Stimulated activated CD8-positive, alpha-beta memory T cell treated with anti-CD3 and anti-CD28 coated beads, Interleukin-2, amount 100 ng/mL, for 48 hours (primary cell): ENCODE measurements at regions not wholly inside any gene's neighbourhood (a gene's known extent, or its start where the extent isn't known, plus 50 kb on each side); places are given as distances from the start of the nearest gene placed in this dataset.
A peak's percentile ranks its signal among the peaks of the same experiment; 100 is the strongest.

Source experiments
- DNase-seq, 2 donors: peaks; one replicate each; pipeline ENCODE4 v3.0.0-alpha.2; 2020; ENCODE audit warnings: low read depth in 2 of 2

DNA sequence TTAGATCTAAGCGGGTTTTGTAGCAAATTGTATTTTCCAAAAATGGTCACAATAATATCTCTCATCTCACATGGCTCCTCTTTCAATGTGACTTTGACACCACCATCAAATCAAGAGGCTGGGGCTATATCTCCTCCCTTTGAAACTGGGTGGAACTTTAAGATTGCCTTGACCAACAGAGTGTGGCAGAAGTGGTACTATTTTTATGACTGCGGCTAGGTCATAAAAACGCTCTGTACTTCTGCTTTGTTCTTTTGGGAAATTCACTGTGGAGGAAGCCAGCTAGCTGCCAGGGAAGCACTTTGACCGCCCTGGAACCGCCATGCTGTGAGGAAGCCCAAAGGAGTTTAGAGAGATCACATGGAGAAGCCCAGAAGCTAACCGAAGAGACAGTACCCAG, 50.7 kb upstream of the ACOT11 start:
- DNase-seq: no peak

DNA sequence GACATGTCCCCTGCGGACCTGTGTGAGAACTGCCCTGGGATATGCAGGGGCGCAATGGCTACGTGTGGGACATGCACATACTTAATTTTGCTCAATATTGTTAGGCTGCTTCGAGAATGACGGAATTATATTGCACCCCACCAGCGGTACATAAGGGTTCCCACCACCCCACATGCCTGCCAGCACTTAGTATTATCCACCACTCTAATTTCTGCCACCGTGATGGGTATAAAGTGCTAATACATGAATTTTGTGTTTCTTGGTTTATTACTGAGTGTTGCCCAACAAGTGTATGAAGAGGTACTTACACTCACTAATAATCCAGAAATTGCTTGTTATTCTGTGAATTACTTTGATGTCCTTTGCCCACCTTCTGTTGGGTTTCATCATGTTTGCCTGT, 52.1 kb upstream of the ACOT11 start:
- DNase-seq: no peak

DNA sequence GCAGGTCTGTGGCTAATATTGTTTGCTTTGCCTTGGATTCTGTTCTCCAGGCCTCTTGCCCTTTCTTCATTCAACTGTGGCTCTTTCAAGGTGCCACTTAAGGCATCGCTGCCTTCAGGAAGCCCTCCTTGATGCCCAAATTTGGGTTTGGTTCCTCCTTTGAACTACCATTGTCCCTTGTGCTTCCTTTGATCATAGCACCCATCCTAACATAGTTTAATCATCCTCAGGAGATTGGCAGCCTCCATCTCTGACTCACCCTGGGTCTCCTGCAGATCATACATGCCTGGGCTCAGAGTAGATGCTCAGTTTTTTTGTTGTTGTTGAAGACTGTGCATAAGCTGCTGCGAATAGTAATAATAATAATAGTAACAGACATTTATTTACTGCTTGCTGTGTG, 54.4 kb upstream of the ACOT11 start:
- DNase-seq: no peak

DNA sequence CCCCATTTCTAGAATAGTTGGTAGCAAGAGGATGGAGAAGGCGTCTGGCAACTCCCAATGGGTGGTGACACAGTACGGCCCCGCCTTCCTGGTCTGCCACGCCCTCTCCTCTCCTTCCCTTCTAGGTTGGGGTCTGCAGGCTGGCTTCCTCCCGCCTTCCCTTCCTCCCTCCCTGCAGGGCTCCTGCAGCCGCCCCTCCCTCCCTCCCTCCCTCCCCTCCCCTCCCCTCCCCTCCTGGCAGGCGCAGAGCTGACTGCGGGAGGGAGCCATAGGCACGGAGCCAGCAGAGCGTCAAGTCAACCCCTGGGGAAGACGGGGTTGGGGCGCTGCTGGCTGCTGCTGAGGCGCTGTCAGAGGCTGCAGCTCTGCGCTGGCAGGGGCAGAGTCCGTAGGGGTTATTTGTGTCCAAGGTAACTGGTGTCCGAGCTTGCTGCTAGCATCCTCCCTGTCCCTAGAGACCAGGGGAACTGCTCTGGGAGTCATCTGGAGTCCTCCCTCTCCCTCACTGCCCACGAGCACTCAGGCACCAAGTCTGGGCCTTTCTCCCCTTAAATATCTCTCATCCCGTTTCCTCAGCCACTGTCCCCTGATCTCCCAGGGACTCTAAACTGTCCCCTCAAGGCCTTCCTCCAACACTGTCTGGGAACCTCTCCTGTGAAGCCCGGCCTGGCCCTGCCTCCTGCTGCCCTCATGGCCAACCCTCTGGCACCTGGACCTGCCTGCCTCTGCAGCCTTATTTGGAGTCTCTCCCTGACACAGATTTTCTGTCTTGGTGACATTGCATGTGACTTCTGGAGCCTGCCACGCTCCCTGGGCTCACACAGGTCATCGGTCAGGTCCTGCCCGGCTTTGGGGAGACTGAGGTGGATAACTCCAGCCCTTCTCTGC, 57.4 kb upstream of the ACOT11 start:
- DNase-seq: no peak

DNA sequence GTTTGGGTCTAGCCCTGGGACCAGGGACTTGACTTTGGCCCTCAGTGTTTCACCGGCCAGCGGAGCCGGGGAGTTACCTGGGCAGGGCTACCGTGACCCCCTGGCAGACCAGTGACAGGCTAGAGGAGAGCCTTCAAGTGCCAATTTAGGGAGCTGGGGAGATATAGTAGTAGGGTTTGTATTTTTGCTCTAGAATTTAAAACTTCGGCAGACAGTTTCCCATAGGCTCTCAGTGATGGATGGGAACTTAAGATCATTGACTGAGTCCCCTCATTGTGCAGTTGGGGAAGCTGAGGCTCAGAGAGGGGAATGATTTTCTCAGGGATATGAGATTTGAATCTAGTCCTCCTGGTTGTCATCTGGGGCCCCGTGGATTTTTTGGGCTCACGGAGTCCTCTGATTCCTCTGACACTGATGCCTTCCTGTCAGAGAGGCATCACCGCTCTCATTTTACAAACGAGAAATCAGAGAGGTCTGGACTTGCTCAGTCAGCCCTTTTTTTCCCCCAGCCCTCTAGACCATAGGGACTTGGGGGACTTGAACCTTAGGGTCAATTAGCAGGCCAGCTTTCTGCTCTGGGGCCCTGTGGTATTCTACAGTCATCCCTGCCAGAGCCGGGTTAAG, 58.3 kb upstream of the ACOT11 start:
- DNase-seq: no peak

DNA sequence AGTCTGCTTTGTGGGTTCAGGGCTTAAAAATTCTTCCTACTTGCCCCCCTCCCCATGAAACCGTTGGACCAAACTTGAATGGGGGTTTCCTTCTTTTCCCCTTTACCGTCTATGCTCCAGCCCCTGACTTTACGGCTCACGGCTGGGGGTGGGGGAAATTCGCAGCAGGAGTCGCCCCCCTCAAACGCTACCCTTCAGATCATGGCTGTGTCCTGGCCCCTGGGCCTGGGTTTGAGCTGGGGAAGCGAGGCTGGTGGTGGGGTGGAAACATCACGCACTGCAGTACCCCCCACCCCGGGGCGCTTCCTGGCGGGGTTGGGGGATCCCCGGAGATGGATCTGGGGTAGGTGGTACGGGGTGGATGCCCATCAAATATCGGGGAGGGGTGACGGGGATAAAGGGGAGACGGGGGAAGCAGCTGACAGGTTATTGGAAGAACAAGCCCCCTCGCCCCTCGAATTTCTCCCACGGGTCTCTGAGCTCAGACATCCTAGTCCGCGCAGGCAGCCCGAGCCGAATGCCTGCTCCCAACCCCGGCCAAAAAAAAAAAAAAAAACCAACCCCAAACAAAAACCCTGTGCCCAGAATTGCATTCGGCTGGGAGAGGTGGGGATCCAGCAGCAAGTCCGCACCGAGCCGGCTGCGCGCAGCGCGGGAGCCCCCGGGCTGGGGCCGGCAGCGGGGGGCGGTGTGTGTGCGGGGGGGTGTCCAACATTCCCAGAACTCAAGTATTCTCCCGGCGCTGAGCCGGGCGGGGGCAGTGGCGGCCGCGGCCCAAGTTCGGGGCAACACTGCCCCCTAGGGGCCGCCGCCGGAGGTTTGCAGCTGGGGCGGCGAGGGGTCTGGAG, 59.0 kb upstream of the ACOT11 start:
- DNase-seq: peak; percentile 57 to 58

DNA sequence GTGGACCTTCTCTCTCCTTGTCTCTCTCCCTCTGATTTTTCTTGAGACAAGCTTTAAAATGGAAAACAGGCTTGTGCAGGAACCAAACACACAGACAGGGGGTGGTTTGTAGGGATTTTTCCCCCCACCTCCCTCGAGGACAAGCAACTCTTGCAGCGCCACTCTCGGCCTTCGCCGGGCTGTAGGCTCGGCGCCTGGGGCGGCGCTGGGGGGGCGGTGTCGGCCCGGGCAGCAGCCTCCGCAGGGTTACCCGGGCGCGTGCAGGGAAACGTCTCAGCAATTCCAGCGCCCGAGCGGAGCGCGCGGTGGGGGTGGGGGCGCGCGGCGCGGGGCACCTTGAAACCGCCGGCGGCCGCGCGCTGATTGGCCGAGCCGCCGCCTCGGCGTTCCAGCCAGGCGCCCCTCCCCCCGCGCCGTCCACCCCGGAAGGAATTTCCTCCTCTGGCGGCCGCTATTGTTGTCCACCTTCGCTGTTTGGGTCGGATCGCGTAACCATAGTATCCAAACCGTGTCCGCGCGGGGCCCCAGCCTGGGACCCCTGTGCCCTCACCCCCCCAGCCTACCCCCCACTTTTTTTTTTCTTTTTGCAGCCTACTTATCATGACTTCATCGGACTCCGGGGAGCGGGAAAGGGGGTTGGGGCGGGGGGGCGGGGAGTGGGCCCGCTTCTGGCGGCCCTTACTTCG, 59.8 kb upstream of the ACOT11 start:
- peak; percentile 64 to 72 for DNase-seq

DNA sequence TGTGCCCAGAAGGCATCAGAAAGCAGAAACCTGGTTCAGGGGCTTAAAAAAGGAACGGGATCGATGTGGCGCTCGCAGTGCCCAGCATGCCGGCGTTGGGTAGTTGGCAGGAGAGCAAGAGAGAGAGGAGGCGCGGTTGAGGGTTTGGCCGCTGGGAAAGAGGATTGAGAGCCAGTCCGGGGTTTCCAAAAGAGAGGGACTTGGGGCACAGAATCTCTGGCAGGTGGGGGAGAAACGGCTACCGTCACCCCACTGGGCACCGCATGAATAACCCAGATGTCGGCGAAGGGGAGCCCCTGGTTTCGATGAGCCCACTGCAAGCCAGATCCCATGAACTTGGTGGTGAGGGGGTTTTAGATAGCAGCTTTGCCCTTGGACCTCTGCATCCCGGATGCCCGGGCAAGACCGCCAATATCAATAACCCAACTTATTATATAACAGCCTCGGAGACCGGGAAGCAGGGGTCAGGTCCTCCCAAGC, 60.4 kb upstream of the ACOT11 start:
- DNase-seq: no peak

DNA sequence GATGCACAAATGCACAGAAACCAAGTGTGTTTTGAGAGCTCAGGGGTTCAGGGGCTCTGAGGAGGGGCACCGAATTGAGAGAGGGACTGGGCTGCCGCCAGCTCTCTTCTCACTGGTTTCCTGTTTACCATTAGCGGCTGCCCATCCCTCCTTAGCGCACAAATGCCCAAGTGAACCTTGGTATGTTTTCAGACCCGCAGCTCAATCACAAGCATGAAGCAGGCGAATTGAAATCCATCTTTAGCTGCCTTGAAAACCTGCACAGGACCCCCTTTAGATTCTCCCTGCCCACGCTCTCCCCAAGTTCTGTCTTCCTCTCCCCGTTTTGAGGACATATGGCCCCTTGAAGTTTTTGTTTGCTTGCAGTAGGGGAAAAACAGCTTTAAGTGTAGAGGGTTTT, 61.1 kb upstream of the ACOT11 start:
- no peak for DNase-seq

DNA sequence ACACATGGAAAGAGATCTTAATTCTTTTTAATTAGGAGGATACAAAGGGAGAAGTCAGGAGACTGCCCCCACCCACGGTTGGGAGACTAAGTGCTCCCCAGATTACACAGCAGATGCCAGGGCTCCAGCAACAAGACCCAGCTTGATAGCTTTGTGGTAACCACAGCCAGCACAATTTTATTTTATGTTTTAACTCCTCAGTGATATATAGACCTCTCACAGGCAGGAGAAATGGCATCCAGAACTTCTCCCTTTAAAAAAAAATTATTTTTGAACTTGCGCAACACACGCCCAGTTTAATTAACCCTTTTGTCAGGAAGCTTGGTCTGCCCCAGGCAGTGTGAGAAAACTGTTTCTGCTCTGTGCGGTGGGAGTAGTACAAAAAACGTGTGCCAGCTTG, 62.6 kb upstream of the ACOT11 start:
- DNase-seq: no peak

DNA sequence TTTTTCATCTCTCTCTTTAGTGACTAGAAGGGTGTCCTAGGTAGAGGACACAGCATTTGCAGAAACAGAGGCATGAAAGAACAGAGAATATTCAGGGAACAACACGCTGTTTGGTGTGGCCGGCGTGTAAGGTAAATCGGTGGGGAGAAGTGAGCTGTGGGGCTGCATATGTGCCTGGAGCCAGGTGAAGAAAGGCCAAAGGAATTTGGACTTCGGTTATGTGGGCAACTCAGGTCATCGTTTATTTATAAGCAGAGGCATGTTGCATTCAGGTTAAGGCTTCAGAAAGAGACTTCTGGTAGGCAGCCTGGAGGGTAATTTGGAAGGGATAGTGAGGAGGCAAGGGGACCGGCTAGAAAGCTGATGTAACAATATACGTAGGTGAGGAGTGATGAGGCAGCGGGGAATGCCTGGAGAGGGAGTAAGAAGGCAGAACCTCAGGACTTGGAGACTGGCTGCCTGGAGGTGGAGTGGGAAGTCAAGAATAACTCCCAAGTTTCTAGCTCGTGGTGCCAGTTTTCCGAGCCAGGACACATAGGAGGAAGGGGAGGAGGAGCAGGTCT, 64.1 kb upstream of the ACOT11 start:
- DNase-seq: no peak

DNA sequence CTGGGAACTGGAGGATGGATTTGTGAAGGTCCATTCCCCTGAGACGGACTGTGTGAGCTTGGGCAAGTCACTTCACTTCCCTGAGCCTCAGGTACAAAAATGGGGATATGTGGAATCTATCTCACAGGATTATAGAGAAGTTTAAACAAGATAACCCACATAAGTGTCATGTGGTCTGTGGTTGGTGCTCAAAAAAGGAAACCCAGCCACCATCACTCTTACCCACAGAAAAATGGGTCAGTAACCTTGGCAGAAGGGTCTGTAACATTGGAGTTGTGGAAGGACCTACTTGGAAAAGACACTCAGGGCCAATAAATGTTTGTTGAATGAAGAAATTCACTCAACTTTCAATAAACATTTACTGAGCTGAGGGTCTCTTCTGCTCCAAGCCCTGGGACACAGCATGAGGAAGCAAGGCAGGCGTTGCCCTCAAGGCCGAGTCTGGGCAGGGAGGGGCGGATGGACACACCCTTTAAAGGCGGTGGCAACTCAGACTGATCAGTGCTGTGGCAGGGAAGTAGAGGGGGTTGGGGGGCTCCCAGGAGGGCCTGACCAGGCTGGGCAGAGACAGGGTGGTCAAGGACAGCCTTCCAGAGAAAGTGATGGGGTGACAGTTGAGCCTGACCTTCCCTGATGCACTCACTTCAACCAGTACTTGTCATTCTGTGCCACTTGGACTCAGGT, 66.7 kb upstream of the ACOT11 start:
- no peak for DNase-seq

DNA sequence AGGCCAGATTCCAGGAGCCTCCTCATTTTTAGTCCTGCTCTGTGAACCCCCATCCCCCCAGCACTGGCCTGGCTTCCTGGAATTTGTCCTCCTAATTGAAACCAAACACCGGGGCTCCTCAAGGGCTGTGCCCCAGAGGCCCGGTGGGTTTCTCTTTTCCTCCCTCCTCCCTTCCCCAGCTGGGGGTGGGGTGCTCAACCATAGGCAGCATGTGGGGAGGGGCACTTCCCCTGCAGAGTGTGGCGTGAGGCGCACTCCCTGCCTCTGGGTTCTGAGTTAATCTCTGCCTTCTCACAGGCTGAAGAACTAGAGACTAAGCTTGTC, 67.5 kb upstream of the ACOT11 start:
- DNase-seq: no peak

DNA sequence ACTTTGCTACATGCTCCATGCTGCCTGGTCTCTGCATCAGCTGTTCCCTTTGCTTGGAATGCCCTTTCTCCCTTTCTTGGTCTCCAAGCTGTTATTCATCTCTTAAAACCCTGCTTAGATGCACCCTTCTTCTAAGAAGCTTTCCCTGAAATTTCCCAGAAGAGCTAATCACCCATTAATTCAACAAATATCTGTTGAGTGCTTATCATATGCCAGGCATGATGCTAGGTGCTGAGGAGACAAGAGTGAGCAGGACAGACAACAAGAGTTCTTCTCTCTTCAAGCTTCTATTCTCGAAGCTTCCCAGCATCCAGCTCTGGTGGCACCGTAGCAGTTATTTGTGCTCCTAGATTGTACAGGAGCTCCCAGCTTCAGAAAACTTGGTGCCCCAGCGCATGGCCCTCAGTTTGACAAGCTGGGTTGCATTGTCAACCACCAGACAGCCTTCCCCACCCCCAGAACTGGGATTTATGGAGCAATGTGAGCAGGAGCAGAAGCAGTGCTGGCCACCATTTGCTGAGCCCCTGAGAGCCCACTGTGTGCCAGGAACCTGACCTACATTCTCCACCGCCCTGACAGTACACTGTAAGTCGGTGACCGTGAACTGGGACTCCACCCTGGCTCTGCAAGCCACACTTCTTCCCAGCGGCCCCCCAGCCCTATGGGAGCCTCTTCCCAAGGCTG, 68.0 kb upstream of the ACOT11 start:
- no peak for DNase-seq

DNA sequence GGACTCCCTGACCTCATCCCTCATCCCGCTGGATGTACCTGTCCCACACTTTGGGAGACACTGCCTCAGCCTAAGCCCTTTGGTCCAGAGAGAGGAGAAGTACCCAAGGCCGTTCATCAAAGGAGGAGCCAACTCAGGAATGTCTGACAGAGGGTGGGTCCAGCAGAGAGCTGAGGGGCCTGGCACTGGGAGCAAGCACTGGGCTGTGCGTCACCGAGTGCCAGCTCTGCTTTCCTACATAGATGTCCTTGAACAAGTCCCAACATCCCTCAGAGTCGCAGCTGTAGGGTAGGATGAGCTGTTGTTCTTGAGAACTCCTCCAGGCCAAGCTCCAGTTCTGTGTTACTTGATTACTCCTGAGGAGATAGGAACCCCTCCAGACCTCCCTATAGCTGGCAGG, 68.8 kb upstream of the ACOT11 start:
- DNase-seq: no peak

DNA sequence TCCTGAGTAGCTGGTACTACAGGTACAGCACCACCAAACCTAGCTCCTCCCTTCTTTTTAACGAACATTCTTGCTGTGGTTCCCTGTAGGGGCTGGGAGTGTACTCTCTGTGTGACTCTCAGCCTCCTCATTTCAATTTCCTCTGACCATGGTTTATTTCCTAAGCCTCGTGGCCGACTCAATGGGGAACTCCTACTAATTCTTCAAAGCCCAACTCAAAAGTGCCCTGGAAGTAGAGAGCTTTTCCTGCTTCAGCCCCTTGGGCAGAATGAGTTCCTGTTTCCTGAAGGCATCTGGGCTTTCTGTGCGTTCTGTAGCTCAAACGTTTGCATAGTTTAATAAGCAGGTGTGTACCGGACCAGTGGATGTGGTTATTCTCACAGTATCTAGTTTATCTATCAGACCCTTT, 70.9 kb upstream of the ACOT11 start:
- DNase-seq: no peak

DNA sequence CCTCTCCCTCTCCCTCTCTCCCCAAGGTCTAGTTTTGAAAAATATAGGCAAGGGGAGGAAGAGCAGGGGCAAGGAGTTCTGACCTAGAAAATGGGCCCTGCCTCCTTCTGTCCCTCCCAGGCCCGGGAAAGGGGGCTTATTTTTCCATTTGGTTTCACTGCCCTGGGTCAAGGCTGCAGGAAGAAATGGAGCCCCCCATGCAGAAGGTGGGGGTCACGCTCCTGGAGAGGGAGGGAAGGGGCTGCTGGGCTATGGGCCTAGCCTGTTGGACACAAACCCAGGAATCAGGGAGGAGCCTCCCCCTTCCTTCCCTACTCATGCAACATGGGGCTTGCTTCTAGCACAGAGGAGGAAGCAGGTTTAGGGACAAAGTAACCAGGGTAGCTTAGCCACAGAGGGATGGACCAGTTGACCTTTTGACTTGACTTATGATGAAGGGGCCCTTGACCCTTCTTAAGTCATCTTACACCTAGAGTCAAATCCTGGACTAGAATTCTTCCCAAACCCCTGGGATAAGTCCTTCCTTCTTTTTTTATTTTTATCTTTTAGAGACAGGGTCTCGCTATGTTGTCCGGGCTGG, 70.4 kb upstream of the SSBP3 start:
- no peak for DNase-seq

DNA sequence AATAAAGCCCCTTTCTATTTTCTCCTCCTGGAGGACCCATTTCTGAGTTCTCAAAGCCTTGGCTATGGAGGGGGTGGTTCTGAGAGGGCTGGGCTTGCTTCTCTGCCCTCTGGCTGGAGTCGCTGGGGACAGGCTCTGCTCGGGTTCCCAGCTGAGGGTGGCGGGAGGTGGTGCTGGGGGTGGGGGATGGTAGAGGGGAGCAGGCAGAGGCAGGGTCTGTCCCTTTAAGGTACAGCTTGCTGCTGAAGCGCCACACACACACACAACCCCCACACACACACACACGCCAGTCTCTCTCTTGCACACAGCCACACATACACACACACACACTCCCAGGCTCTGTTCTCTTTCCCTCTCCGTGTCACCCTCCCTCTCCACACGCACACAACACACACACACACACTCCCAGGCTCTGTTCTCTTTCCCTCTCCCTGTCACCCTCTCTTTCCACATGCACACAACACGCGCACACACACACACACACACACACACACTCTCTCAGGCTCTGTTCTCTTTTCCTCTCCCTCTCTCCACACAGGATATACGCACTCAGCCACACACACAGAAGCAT, 69.8 kb upstream of the SSBP3 start:
- no peak for DNase-seq

DNA sequence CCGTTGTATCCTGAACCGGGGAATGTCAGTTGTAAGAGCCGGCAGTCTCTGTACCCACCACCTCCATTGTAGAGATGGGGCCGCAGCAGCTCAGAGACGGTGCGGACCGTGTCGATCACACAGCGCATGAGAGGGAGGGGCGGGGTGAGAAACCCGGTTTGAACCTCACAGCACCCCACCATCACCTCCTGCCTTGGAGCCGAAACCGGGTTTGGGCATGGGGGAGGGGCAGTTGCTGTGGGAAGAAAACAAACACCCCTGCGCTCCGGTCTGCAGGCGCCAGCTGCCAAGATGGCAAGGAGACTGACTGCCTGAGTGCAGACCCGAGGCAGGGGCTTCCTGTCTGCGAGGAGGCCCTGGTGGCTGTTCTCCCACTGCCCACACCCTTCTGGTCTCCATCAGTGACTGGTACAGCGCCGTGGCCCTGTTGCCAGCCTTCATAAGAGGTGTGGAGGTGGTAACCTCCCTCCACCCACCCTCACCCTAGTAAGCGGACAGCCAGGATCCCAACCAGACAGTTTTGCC, 69.2 kb upstream of the SSBP3 start:
- no peak for DNase-seq
